ENCODE measurements at regions not wholly inside any gene's neighbourhood (a gene's known extent, or its start where the extent isn't known, plus 50 kb on each side); places are given as distances from the start of the nearest gene placed in this dataset.

GRCh38 chr16:13291591-13292333, 390.4 kb downstream of the SHISA9 start:
- TF ChIP-seq, protein P1, sequence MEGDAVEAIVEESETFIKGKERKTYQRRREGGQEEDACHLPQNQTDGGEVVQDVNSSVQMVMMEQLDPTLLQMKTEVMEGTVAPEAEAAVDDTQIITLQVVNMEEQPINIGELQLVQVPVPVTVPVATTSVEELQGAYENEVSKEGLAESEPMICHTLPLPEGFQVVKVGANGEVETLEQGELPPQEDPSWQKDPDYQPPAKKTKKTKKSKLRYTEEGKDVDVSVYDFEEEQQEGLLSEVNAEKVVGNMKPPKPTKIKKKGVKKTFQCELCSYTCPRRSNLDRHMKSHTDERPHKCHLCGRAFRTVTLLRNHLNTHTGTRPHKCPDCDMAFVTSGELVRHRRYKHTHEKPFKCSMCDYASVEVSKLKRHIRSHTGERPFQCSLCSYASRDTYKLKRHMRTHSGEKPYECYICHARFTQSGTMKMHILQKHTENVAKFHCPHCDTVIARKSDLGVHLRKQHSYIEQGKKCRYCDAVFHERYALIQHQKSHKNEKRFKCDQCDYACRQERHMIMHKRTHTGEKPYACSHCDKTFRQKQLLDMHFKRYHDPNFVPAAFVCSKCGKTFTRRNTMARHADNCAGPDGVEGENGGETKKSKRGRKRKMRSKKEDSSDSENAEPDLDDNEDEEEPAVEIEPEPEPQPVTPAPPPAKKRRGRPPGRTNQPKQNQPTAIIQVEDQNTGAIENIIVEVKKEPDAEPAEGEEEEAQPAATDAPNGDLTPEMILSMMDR (conservative IDR thresholded peaks at IDR 0.05) = no peak
- Histone ChIP-seq H3K14ac (ENCODE audit: insufficient read depth, low read length) (no peak overlapping the region), H2BK15ac (ENCODE audit: low read depth, low read length) (no peak overlapping the region), H2AFZ (ENCODE audit: low read length) (no peak overlapping the region), H2BK5ac (ENCODE audit: insufficient read length, low read length) (no peak overlapping the region), H3K9me3 (ENCODE audit: control insufficient read depth, low read depth, low read length) (no peaks in the 10 kb centered on the region), H3K4me2 (ENCODE audit: insufficient read depth, insufficient read length, low read length) (no peak overlapping the region), H4K20me1 (ENCODE audit: control insufficient read depth, insufficient read depth, insufficient read length) (no peaks in the 10 kb centered on the region), H3K4ac (ENCODE audit: low read depth, low read length) (no peak overlapping the region), H3K27me3 (ENCODE audit: insufficient read depth, low read length) (no peaks in the 10 kb centered on the region), H3K23ac (ENCODE audit: insufficient read length, low read depth, low read length) (no peak overlapping the region), H4K5ac (ENCODE audit: insufficient read length, low read depth, low read length) (no peak overlapping the region), H3K27ac (ENCODE audit: insufficient read length, low read depth, low read length) (no peak overlapping the region), H2BK12ac (ENCODE audit: insufficient read length, low read depth, low read length) (no peak overlapping the region), H3K56ac (ENCODE audit: insufficient read length, low read depth, low read length) (no peak overlapping the region), H3K23me2 (ENCODE audit: insufficient read length, low read depth, low read length, poor library complexity, severe bottlenecking) (no peaks in the 10 kb centered on the region), H3K9ac (ENCODE audit: extremely low read depth, insufficient read length, low read length) (no peak overlapping the region), H2BK120ac (ENCODE audit: low read depth, low read length, poor library complexity, severe bottlenecking) (no peak overlapping the region), H4K8ac (replicated peaks; ENCODE audit: insufficient read length, low read depth, low read length) (no peak overlapping the region), H2BK20ac (ENCODE audit: low read depth, low read length, poor library complexity, severe bottlenecking) (no peak overlapping the region), H4K91ac (ENCODE audit: insufficient read length, low read depth, low read length) (no peak overlapping the region), H3K4me1 (ENCODE audit: insufficient read depth, low read length) (no peaks in the 10 kb centered on the region; the same call in 1 of the 2 replicates), H3K18ac (ENCODE audit: insufficient read length, low read depth, low read length) (no peak overlapping the region), H3K79me2 (ENCODE audit: insufficient read depth, low read length) (no peaks in the 10 kb centered on the region), H3T11ph (ENCODE audit: low read length) (no peak overlapping the region), H3K79me1 (ENCODE audit: insufficient read depth, low read depth, low read length, poor library complexity, severe bottlenecking) (no peaks in the 10 kb centered on the region), H2AK5ac (ENCODE audit: insufficient read length, low read length) (no peak overlapping the region)
- H3K27ac Mint-ChIP-seq = no peak overlapping the region
- H3K4me3 Mint-ChIP-seq = no peak overlapping the region
- peak; percentile 41 for DNase-seq
- H3K27me3 Mint-ChIP-seq (ENCODE audit: low read depth) = no peaks in the 10 kb centered on the region
- peaks cover 6 to 13% of the 10 kb centered on the region in 2 experiments for H3K4me1 Mint-ChIP-seq
- H3K9me3 Mint-ChIP-seq = no peaks in the 10 kb centered on the region; a peak in 1 of 5 replicates
- no peaks in the 10 kb centered on the region for H3K36me3 Mint-ChIP-seq (ENCODE audit: insufficient read depth in 1 of 3, low read depth in 3 of 3)
- no CpG with 5 or more reads among the region's 4 CpGs for WGBS (ENCODE audit: extremely low coverage, insufficient read length, low lambda C conversion rate)
